AML-193 (cell line): ENCODE measurements at regions not wholly inside any gene's neighbourhood (a gene's known extent, or its start where the extent isn't known, plus 50 kb on each side); places are given as distances from the start of the nearest gene placed in this dataset.
"Not testable (repeated sequence)": the region's sequence is repeated elsewhere in the genome, so short reads cannot be mapped to it uniquely, and the experiment has no call there.

Source experiments
- DNase-seq, 2 experiments: peaks; one replicate each; lab custom pipeline; 2025; lab: John Stamatoyannopoulos, UW

DNA sequence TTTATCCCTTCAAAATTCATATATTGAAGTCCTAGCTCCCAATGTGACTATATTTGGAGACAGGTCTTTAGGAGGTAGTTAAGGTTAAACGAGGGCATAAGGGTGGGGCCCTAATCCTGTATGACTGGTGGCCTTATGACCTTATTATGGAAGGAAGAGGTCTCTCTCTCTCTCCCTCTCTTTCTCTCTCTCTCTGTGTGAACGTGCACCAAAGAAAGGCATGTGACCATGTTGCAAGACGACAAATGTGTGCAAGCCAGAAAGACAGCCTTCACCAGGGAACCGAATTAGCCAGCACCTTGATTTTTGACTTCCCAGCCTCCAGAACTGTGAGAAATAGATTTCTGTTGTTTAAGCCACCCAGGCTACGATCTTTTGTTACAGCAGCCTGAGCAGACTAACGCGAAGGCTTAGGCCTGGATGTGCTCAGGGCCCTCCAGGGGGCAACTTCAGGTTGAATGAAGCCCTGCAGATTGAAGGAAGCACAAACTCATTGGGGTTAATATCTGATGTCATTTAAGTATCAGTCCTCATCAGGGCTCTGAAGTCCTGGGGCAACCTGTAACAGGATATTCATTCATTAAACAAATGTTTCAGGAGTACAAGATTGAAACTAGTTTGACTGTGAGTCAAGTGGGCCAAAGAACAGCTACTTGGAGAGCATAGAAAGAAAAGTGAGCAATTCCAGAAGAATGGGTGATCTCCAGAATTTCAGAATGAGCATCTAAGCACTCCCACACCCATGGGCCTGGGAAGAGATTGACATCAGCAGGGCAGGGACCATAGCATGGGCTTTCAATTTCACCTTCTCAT is 157.4 kb upstream of the TNFAIP3 start:
- no peak for DNase-seq

DNA sequence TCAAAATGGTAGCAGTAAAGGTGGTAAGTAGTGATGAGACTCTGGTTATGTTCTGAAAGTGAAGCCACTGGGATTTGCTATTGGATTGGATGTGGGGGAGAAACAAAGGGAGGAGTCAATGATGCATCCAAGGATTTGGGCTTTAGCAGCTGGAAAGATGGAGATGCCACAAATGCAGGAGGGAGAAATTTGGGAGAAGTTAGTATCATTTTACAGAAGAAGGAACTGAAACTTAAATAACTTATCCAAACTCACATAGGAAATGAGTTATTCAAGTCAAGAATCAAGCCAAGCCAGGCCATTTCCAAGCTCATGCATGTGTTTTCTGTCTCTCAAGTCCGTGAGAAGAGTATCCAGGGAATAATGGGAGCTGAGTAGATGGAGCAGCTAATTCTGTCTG is 155.1 kb upstream of the TNFAIP3 start:
- DNase-seq = no peak

DNA sequence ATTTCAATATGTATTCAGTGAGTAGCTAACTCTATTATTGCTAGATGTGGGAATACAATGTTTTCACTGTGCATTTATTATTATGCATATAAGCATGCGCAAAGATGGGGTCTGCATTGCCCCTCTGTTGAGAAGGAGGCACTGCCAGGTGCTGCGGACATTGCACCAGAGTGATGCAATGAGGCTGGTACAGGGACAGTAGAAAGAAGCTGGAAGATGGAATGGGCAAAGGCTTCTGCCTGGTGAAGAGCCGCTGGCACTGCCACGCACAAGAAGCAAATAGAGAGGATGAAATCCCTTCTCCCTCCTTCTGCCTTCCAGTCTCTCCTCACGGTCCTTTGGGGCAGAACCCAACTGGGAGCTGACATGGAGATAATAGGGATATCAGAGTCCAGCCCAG is 154.5 kb upstream of the TNFAIP3 start:
- no peak for DNase-seq

DNA sequence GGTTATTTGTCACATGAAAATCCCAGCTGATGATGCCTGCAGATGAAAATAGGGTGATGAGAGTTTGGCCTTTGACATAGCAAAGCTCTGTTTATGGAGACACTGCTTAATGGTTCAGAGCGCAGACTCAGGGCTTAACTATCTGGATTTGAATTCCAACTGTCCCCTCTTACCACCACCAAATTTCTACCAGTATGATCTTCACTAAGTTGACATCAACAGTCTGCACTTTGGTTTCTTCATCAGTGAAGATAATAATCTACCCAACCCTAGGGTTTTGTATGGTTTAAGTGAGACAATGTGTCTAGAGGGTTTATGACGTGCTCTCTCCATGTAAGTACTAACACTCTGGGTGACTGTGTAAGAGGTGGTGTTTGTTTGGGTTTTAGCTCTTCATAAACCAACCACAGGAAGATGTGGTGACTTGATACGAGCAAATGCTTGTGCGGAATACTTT is 151.4 kb upstream of the TNFAIP3 start:
- DNase-seq = no peak

DNA sequence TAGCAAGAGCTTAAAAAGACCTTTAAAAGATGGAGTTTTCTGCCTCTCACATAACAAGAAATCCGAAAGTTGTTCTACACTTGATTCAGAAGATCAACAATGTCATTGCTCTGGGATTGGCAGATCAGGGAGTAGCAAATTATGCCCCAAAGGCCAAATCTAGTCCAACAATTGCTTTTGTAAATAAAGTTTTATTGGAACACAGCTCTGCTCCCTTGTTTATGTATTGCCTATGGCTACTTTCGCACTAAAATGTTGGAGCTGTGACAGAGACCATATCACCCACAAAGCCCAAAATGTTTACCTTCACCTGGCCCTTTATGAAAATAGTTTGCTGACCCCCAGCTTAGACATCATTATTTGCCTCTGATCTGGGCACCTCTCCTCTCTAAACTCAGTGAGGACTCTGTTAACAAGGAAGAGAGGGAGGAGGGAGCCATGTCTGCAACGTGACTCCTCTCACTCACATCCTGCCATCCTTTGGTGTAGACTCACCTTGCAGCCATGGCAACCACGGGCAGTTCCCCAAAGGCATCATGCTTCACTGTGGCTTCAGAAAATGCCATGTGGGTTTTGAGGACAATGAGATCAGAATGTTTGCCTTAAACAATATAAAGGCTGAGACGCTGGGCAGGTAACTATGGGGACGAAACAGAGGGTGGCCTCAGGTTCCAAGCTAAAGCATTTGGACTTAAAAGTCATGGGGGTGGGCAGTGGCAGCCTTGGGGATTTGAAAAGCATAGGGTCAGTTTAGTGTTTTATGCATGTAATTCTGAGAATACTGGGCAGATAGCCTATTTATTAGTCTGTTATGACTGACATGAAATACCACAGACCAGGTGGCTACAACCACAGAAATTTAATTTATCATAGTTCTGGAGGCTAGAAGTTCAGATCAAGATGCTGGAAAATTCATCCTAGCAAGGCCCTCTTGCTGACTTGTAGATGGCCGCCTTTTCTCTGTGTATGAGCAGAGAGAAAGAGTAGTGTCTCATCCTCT is 149.7 kb upstream of the TNFAIP3 start:
- DNase-seq = no peak

DNA sequence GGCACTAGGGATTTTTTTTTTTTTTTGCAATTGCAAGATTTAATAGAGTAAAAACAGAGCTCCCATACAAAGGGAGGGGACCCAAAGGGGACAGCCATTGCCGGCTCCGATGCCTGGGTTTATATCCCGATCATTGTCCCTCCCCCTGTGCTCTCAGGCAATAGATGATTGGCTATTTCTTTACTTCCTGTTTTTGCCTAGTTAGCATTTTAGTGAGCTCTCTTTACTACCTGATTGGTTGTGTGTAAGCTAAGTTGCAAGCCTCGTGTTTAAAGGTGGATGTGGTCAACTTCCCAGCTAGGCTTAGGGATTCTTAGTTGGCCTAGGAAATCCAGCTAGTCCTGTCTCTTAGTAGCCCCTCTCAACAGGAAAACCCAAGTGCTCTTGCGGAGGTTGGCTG is 148.2 kb upstream of the TNFAIP3 start:
- not testable (repeated sequence) for DNase-seq

DNA sequence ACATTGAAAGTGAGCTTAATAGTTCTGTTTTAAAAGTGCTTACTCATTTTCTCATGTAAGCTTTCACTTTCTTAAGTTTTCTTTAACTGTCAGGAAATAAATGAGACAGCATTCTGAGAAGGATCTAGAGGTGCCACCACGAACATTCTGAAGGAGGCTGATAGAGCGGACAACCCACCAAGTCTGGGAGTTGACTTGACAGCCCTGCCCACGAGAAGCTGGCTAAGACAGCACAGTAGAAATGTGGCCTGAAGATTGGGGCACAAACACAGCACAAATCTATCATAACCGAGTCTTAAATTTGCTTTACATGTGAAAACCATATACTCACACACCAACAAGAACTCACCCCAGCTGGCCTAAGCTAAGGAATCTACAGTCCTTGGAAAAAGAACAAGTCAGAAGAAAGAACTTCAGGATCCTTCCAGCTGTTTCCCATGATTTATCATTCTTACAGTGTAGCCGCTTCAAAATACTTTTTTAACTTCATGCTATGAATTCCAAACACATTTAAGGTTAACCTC is 144.2 kb upstream of the TNFAIP3 start:
- peak; percentile 62 to 73 for DNase-seq

DNA sequence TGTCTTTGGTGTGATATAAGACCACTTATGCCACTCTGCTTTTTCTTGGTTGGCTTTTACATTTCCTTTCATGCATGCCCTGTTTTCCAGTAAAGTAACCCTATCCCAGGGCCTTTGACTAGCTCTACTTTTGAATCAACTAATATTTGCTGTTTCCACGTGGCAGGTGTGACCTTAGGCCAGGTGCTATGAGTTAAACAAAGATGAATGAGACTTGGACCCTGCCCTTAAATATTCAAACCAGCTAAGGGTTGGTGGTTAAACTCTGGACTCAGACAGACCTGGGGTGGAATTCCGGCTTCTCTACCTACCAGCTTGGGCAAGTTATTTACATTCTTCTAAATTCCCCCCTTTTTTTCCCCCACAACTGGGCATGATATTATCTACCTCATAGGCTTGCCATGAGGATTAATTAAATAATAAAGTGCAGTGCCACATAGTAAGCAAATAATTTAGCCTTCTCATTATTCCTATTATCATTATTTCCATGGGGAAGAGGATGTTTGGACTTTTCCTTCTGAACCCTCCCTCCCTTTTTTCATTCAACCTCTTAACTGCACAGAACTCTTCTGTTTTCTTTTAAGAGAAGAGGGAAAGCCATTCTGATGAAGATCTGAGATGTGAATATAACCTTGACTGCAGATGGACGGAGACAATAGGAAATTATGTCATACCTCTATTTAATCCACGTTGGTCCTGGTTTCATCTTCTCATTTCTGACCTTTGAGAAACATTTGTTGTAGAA is 143.6 kb upstream of the TNFAIP3 start:
- DNase-seq = no peak

DNA sequence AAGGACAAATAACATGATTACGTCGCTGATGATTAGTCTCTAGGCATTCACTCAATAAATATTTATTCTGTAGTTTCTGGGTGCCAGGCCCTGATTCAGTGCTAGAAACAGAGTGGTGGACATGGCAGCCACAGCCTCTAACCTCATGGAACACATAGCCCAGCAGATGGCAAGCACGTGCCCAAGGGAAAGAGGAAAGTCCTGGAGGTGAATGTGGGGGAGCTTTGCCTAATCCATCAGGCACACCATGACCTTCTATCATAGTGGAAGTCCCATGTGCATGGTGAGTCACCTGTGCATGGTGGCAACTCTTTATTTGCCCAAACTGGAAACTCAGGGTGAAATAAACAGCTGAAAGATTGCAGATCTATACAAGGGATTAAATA is 143.0 kb upstream of the TNFAIP3 start:
- DNase-seq = no peak

DNA sequence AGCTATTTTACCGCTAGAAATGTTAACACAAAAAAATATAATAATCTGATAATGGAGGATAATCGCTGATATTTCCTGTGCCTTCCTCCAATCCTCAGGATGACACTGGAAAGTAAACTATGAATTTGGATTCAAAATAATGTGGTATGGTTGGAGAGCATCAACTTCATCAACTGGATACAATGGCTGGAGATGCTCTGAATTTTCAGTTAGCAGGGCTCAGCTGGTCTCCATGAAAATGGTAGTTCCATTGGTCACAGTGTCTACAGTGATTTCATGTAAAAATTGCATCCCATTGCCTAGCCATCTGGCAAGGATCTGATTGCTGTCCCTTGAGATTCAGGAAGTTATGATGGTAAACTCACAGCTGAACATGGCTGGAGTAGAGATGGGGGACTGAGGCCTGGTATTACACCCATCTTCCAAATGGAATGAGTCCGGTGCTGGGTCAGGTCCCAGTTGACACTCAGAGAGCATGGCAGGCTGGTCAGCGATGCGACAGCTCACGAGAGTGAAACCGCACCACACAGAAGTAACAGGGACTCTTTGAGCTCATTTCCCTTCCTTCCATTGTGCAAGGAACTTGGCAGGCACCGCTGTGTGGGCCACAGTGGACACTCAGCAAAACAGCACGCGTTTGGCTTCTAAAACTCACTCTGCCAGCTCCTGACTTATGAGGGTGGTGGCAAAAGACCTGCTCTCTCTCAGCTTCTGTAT is 142.4 kb upstream of the TNFAIP3 start:
- DNase-seq = no peak

DNA sequence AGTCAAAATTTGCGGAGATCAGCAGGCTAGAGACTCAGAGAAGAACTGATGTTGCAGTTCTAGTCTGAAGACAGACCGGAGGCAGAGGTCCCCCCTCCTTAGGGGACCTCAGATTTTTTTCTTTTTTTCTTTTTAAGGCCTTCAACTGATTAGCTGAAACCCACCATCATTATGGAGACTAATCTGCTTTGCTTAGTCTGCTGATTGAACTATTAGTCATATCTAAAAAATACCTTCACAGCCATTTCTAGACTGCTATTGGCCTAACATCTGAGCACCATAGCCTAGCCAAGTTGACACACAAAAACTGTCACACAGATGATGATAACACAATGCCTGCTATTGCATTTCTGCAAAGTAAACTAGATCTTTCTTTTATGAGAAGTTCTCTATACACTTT is 141.1 kb upstream of the TNFAIP3 start:
- DNase-seq = no peak

DNA sequence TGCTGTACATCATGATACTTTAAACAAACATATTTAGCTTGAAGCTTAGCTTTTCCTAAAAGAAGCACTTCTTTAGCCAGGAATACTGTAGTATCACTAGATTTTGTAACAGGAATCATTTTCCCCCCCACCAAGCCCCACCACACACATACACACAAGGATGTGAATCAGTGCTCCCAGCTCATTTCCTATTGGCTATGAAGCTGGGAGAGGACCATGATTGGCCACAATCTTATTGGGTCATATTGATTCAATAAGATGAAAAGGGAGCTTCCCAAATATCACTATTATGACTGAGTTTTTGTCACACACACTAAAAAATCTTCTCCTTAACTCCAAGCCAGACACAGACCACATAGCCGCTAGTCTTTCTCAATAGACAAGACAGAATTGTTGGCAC is 140.5 kb upstream of the TNFAIP3 start:
- DNase-seq = no peak

DNA sequence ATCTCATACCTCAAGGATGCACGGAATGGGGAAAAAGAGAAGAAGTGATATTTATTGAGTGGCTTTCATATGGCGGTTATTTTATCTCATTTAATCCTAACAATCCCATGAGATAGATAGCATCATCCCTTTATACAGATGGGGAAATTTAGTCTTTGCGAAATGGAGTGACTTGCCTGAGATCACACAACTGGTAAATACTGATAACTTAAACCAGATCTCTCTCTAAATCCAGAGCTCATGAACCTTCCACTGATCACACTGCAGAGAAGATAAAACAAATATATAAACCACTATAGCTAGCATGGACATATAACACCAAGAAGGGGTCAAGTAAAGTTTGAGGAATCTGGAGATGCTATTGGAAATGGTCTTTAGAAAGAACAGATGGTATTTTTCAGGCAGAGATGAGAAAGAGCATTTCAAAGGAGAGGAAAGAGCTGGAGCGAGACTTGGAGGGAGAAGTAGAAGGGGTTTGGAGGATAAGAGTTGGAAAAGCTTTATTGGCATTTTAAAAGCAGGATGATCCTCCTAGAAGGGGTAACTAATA is 139.8 kb upstream of the TNFAIP3 start:
- no peak for DNase-seq

DNA sequence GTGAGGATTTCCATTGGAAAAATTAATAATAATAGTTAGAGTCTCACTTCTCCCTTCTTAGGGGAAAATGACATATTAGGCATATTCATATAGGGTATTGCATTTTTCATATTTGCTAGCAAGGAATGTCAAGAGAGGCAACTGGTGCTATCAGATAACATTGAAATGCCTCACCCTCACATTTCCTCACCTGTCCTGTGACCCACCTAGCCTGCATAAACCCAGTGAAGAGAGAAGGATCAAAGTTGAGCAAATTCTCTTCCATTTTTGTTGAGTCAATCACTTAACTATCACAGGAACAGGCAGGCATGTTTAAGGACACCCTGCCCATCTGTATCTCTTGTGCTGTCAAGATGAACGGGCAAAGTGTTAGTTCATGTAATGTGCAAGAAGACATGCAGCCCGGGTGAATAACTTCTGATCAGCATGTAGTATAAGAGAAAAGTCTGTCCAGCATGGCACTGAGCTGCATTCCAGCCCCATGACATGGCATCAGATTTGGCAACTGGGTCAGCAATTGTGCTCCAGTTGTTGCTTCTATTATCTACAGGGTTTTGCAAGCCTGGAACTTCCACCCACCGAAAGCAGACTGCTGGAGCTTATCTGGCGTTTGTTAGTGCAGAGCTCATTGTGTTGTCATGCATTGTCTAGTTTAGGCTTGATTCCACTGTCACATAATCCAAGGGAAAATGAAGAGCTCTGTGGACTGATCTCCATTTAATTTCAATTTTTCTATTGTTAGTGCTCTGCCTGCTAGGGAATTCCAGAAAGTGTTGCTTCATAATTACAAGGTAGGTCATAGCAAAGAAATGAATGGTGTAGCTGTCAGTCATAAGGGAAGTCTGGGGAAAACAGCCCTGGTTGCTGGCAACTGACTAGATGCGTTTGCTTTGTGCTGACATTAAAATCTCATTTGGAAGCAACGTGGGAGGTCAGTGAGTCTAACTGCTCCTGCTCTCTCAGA is 138.4 kb upstream of the TNFAIP3 start:
- DNase-seq = no peak

DNA sequence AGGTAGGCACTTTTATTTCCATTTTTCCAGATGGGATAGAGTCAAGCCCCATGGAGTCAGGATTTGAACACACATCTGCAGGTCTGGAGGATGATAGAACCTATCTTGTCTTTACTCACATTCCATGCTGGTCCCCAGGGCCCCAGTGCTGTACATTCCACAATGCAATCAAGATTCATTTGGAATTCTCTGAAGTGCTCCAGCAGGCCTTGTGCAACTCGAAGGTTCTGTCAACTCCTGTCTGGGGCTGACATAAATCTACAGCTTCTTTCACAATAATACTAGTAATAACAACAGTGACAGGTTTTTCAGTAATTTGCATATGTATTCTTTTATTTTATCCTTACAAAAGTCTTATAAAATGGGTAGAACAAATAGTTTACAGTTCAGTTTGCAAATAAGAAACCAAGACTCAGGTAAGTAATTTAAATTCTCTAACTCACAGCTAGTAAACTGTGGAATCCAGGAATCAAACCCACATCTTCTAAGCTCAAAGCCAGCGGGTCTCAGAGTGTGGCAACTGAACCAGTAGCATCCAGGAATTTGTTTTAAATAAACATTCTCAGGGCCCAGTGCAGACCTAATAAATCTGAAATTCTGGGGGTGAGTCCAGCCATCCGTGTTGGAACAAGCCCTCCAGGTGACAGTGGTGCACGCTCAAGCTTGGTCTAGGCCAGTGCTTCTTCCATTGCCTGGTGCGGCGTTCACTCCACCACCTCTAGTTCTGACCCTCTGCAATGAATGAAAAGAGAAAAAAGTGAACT is 137.0 kb upstream of the TNFAIP3 start:
- no peak for DNase-seq

DNA sequence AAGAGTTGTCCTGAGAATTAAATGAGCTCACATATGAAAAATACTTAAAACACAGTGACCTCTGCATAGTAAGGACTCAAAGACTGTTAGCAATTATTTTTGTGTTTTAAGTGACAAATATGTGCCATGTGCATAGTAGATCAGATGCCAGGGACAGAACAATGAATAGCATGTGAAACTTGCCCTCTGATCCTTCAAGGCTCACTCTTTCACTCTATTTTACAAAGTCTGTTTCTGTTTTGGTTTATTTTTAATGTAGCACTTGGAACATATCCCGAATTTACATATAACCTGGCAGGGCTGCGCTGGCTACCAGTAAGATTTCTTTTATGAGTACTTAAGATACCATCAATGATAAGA is 135.5 kb upstream of the TNFAIP3 start:
- no peak for DNase-seq

DNA sequence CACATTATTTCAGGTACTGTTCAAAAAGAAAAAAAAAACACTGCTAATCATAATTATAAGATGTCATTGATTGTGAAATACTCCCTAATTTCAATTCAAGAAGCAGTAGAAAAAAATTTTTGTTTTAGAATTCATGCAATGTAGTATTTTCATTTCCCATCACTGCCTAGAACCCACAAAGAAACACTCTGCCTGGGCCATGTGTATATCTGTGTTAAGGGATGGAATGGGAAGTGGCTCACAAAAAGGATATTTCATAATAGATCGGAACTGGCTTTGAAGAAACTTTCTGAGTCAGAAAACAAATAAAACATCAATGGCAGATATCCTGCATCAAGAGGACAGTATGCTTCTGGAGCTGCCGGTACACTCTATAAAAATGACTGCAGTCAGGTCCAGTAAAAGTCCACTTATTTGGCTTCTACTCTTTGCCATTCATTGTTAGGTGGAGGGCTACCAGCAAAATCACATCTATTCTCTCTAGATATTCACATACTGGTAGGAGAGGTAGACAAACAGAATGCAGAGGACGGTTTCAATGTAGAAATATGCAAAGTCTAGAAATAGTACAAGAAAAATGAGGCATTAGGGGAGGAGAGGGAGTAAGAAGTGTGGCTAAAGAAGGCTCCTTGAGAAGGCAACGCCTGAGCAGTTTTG is 135.0 kb upstream of the TNFAIP3 start:
- peak; percentile 89 to 92 for DNase-seq

DNA sequence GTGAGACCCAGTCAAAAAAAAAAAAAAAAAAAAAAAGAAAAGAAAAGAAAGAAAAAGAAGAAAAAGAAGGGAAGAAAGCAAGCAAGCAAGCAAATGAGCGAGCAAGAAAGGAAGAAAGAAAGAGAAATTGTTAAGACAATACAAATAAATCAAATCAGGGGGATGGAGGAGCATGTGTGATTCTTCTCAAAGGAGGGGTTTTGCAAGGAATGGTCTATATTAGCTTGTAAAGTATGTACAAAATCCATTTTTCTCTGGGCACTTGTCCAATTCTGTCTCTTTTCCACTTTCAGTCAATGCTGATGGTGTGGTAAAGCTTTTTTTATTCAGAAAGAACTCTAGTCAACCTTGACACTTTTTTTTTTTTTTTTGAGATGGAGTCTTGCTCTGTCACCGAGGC is 133.7 kb upstream of the TNFAIP3 start:
- no peak for DNase-seq
